Smooth muscle cell (in vitro differentiated cells): ENCODE measurements at regions not wholly inside any gene's neighbourhood (a gene's known extent, or its start where the extent isn't known, plus 50 kb on each side); places are given as distances from the start of the nearest gene placed in this dataset.

Experiments
- DNase-seq: peaks from one replicate; lab custom pipeline; 2025; ENCODE audit not compliant: unreplicated experiment; lab: John Stamatoyannopoulos, UW
- H2AFZ ChIP-seq: fragments of 200-600 bp; sonication (generic); 2 replicates; pipeline ENCODE4 v1.6.0; 2016; ENCODE audit warnings: antibody characterized with exemption, low read depth, mild to moderate bottlenecking
- H3F3A ChIP-seq: fragments of 200-600 bp; sonication (generic); 2 replicates; pipeline ENCODE4 v1.6.0; 2017; ENCODE audit warnings: antibody characterized with exemption, low read depth
- H3K27ac ChIP-seq: fragments of 200-600 bp; sonication (generic); 2 replicates; pipeline ENCODE4 v1.5.1; 2016; ENCODE audit warnings: low read depth, mild to moderate bottlenecking
- H3K27me3 ChIP-seq: fragments of 200-600 bp; sonication (generic); 2 replicates; pipeline ENCODE4 v1.6.1; 2016; ENCODE audit warnings: low read depth, mild to moderate bottlenecking
- H3K36me3 ChIP-seq: fragments of 200-600 bp; sonication (generic); 2 replicates; pipeline ENCODE4 v1.5.1; 2016; ENCODE audit warnings: low read depth
- H3K4me1 ChIP-seq: fragments of 200-600 bp; sonication (generic); 2 replicates; pipeline ENCODE4 v1.5.1; 2016; ENCODE audit warnings: low read depth
- H3K4me2 ChIP-seq: fragments of 200-600 bp; sonication (generic); 2 replicates; pipeline ENCODE4 v1.6.0; 2016; ENCODE audit warnings: mild to moderate bottlenecking
- H3K4me3 ChIP-seq: fragments of 200-600 bp; sonication (generic); 2 replicates; pipeline ENCODE4 v1.5.1; 2016; ENCODE audit warnings: mild to moderate bottlenecking
- H3K79me2 ChIP-seq: fragments of 200-600 bp; sonication (generic); 2 replicates; pipeline ENCODE4 v1.6.0; 2016; ENCODE audit warnings: low read depth, mild to moderate bottlenecking
- H3K9ac ChIP-seq: fragments of 200-600 bp; sonication (generic); 2 replicates; pipeline ENCODE4 v1.6.0; 2016; ENCODE audit warnings: low read depth
- H3K9me3 ChIP-seq: fragments of 200-600 bp; sonication (generic); replicated peaks from 2 replicates; pipeline ENCODE4 v1.5.1; 2016; ENCODE audit warnings: low read depth
- H4K20me1 ChIP-seq: fragments of 200-600 bp; sonication (generic); 2 replicates; pipeline ENCODE4 v1.6.0; 2016; ENCODE audit warnings: low read depth
- CTCF ChIP-seq: fragments of 200-600 bp; sonication (generic); IDR thresholded peaks from 2 replicates; pipeline ENCODE4 v1.5.1; 2017; ENCODE audit warnings: borderline replicate concordance, mild to moderate bottlenecking, antibody characterized with exemption; ENCODE audit not compliant: insufficient read depth, poor library complexity, severe bottlenecking
- WGBS: methylation state at CpG from one replicate; pipeline ENCODE4 v1.1.7; 2016; ENCODE audit warnings: low lambda C conversion rate; 5-methylcytosine and 5-hydroxymethylcytosine counted together

GRCh38 chr5:85173469-85173868 is 788.8 kb upstream of the EDIL3 start:
- DNase-seq: no peak

GRCh38 chr5:85182344-85182743 is 797.7 kb upstream of the EDIL3 start:
- no peak overlapping the region for H2AFZ ChIP-seq
- no peak overlapping the region for H3K9ac ChIP-seq
- no peaks in the 10 kb centered on the region for H3K79me2 ChIP-seq
- no peak overlapping the region for H3K4me2 ChIP-seq
- TF ChIP-seq CTCF: no peak
- WGBS: 95% methylated on average over 12 of the region's 12 CpGs
- H3K36me3 ChIP-seq: no peaks in the 10 kb centered on the region
- peaks cover 12% of the 10 kb centered on the region for H3K27me3 ChIP-seq
- no peaks in the 10 kb centered on the region for H3K4me1 ChIP-seq
- H3K4me3 ChIP-seq: no peak overlapping the region
- no peaks in the 10 kb centered on the region for H3K9me3 ChIP-seq
- no peak overlapping the region for H3K27ac ChIP-seq
- H3F3A ChIP-seq: no peaks in the 10 kb centered on the region
- no peak for DNase-seq
- H4K20me1 ChIP-seq: no peaks in the 10 kb centered on the region

More at GRCh38 chr5:85173469-85173868, 788.8 kb upstream of the EDIL3 start:
- Histone ChIP-seq H4K20me1 (no peaks in the 10 kb centered on the region), H3K27me3 (peaks cover 34% of the 10 kb centered on the region), H3K9ac (no peak overlapping the region), H3K27ac (no peak overlapping the region), H3K9me3 (no peaks in the 10 kb centered on the region), H3F3A (no peaks in the 10 kb centered on the region), H3K4me2 (no peak overlapping the region), H3K4me1 (no peaks in the 10 kb centered on the region), H3K36me3 (no peaks in the 10 kb centered on the region), H3K4me3 (no peak overlapping the region), H3K79me2 (no peaks in the 10 kb centered on the region), H2AFZ (no peak overlapping the region)
- no peak for TF ChIP-seq CTCF

- no peaks in the 10 kb centered on the region for H4K20me1 ChIP-seq
- no peak overlapping the region for H3K9ac ChIP-seq
- H3K4me3 ChIP-seq: no peak overlapping the region
- H3K36me3 ChIP-seq: no peaks in the 10 kb centered on the region
- 81% methylated on average over 9 of the region's 11 CpGs for WGBS
- no peaks in the 10 kb centered on the region for H3K9me3 ChIP-seq
- H3K27me3 ChIP-seq: no peaks in the 10 kb centered on the region
- no peaks in the 10 kb centered on the region for H3F3A ChIP-seq
- H3K27ac ChIP-seq: no peak overlapping the region
- no peaks in the 10 kb centered on the region for H3K79me2 ChIP-seq
- H2AFZ ChIP-seq: no peak overlapping the region
- TF ChIP-seq CTCF: no peak
- no peak for DNase-seq
- H3K4me1 ChIP-seq: no peaks in the 10 kb centered on the region
- no peak overlapping the region for H3K4me2 ChIP-seq
Observed at GRCh38 chr5:85204289-85204688, 819.6 kb upstream of the EDIL3 start.

- Histone ChIP-seq H3K9ac (no peak overlapping the region), H4K20me1 (no peaks in the 10 kb centered on the region), H3K36me3 (no peaks in the 10 kb centered on the region), H3K79me2 (no peaks in the 10 kb centered on the region), H3K9me3 (no peaks in the 10 kb centered on the region), H2AFZ (no peak overlapping the region), H3K27ac (no peak overlapping the region), H3K4me2 (no peak overlapping the region), H3F3A (no peaks in the 10 kb centered on the region), H3K4me1 (no peaks in the 10 kb centered on the region), H3K27me3 (no peaks in the 10 kb centered on the region), H3K4me3 (no peak overlapping the region)
- 93% methylated on average over 1 of the region's 1 CpG for WGBS
- DNase-seq: no peak
- TF ChIP-seq CTCF: no peak
Observed at GRCh38 chr5:85205430-85205829, 820.8 kb upstream of the EDIL3 start.
